GM18868 (cell line): ENCODE measurements at regions not wholly inside any gene's neighbourhood (a gene's known extent, or its start where the extent isn't known, plus 50 kb on each side); places are given as distances from the start of the nearest gene placed in this dataset.

Experiments
- ATAC-seq: cut with Tn5 transposase; IDR thresholded peaks from one replicate; pipeline ENCODE4 v1.9.1; 2021; ENCODE audit warnings: mild to moderate bottlenecking, moderate library complexity; ENCODE audit not compliant: unreplicated experiment

DNA sequence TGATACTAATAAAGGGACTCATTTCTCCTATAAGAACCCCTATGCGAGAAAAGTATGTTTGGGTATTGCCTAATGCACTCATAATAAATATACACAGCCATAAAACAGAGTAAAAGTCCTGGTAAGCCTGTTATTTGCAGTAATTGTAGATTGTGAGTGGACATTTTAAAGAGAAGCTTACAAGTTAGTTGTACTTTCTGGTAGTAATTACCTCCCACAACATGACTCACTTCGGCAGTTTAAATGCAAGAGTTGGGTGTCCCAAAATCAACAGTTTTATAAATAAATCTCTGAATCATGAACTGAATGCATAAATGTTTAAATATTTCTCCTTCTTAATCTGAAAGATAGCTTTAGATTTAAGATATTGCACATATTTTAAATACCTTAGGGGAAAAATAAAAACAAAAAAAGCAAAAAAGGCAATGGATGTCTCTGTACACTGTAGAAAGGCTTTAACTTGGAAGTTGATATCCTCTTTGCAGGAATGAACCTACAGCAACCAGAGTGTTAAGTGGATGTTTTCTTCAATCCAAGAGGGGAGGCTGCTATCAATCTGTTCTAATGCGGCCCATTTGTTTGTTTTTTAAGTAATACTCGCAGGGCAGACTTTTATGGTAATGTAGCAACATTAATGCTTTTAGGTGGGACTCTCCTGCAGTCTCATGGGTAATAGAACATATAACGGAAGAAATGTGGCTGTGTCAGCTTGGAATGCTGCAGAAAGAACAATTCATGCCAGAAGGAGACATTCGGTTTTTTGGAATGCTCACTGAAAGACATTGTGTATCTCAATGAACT lies 57.3 kb upstream of the ZEB1 start:
- no peak for ATAC-seq

DNA sequence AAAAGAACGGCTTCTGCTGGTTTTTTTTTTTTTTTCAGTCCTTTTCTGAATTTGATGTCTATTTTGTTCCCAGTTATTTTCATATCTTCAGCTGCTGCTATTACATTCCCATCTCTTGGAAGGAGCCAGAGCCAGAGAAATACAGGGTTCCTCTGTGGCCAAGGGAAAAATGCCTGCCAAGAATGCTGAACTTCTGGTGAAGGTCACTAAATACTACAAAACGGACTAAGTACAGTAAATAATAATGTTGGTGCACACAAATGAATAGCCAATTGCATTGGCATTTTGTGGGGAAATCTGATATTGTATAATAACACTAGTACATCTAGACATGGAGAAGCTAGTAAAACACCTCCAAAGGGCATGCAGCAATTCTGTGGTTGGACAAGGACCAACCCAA lies 56.3 kb upstream of the ZEB1 start:
- no peak for ATAC-seq

DNA sequence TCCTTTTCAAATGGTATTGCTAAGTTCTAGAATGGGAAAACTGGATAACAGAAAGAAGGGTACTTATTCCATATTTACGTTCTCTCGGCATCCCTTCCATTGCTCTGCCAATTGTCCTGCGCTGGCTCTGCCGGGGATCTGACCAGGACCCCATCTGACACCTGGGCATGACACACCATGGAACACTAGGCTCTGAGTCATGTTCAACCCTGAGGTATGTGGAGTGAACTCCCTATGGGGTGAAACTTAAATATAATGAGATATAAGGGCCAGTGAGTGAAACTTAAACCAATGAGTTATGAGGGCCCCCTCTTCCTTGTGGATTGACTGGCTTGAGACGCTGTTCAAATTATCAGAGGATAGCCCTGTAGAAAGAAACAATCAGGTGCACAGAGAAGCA lies 55.1 kb upstream of the ZEB1 start:
- no peak for ATAC-seq

DNA sequence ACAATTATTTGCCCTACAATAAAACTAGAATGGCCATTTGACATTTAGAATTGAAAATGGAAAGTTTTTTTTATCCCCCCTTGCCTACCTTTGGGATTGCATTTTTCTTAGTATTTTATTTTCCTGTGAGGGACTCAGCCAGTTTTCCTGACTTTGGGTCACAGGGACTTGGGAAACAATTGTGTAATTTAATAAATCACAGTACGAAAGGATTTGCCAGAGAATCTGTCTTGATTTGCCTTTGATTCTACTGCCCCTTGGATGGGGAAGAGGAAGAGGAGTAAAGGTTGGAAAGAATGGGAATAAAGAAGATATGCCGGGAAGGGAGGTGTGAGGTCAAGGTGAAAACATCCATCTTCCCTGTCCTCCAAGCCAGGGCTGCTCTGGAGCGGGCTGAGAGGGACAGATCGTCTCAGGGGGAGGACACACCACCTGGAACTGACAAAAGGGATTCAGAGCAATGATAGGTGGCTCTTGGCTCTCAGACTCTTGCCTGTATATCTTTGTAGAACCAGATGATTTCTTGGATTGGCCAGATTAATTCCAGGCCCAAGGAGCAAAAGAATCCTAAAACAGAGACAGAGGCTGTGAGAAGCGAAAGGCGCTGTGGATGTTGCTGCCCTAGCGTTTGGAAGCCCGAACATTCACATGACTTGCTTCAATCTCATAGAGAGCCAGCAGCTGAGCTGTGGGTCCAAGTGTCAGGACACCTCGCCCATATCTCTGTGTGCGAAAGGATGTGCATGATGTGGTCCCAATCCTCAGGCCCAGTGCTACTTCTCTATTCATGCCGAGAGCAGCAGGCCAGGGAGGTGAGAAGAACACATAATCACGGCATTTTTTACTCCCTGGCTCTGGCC lies 50.3 kb upstream of the ZEB1 start:
- ATAC-seq: no peak
